ENCODE measurements at regions not wholly inside any gene's neighbourhood (a gene's known extent, or its start where the extent isn't known, plus 50 kb on each side); places are given as distances from the start of the nearest gene placed in this dataset.

DNA sequence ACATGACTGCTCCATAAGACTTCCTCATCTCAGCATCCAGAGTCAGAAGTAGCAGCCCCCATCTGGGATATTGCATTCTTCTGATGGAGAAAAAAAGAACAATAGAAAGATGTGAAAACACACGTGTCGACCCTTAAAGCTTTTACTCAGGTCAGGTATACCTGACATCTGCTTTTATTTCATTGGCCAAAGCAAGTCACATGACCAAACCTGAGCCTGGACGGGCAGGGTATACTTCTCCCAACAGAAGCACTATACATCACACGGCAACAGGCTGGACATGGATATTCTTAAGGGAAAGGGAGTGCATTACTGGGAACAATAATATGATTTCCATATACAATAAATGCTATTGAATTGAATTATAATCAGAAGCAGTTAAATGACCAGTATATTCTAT lies 243.3 kb downstream of the LMO4 start:
- TF ChIP-seq OSR1 (CRISPR knock-in tag; IDR thresholded peaks at IDR 0.05) (no peak), ZNF565 (CRISPR knock-in tag; conservative IDR thresholded peaks at IDR 0.05; ENCODE audit: low read depth) (no peak), ARNTL (CRISPR knock-in tag; IDR thresholded peaks at IDR 0.05; ENCODE audit: borderline replicate concordance, low read depth) (no peak), ZNF70 (CRISPR knock-in tag; IDR thresholded peaks at IDR 0.05) (no peak)
- TF ChIP-seq, protein P1, sequence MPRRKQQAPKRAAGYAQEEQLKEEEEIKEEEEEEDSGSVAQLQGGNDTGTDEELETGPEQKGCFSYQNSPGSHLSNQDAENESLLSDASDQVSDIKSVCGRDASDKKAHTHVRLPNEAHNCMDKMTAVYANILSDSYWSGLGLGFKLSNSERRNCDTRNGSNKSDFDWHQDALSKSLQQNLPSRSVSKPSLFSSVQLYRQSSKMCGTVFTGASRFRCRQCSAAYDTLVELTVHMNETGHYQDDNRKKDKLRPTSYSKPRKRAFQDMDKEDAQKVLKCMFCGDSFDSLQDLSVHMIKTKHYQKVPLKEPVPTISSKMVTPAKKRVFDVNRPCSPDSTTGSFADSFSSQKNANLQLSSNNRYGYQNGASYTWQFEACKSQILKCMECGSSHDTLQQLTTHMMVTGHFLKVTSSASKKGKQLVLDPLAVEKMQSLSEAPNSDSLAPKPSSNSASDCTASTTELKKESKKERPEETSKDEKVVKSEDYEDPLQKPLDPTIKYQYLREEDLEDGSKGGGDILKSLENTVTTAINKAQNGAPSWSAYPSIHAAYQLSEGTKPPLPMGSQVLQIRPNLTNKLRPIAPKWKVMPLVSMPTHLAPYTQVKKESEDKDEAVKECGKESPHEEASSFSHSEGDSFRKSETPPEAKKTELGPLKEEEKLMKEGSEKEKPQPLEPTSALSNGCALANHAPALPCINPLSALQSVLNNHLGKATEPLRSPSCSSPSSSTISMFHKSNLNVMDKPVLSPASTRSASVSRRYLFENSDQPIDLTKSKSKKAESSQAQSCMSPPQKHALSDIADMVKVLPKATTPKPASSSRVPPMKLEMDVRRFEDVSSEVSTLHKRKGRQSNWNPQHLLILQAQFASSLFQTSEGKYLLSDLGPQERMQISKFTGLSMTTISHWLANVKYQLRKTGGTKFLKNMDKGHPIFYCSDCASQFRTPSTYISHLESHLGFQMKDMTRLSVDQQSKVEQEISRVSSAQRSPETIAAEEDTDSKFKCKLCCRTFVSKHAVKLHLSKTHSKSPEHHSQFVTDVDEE (CRISPR knock-in tag; IDR thresholded peaks at IDR 0.05), result no peak
- TF ChIP-seq, protein P2, sequence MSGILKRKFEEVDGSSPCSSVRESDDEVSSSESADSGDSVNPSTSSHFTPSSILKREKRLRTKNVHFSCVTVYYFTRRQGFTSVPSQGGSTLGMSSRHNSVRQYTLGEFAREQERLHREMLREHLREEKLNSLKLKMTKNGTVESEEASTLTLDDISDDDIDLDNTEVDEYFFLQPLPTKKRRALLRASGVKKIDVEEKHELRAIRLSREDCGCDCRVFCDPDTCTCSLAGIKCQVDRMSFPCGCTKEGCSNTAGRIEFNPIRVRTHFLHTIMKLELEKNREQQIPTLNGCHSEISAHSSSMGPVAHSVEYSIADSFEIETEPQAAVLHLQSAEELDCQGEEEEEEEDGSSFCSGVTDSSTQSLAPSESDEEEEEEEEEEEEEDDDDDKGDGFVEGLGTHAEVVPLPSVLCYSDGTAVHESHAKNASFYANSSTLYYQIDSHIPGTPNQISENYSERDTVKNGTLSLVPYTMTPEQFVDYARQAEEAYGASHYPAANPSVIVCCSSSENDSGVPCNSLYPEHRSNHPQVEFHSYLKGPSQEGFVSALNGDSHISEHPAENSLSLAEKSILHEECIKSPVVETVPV (CRISPR knock-in tag; IDR thresholded peaks at IDR 0.05), result no peak
- no peak for ATAC-seq

DNA sequence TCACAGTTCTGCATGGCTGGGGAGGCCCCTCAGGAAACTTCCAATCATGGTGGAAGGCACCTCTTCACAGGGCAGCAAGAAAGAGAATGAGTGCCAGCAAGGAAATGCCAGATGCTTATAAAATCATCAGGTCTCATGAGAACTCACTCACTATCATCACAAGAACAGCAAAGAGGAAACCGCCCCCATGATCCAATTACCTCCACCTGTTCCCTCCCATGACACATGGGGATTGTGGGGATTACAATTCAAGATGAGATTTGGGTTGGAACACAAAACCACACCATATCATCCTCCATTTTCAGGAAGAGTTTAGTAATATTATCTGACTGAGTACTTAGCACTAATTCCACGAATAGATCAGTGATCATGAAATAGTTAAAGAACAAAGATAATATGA lies 244.2 kb downstream of the LMO4 start:
- no peak for ATAC-seq
- TF ChIP-seq ISL1 (CRISPR knock-in tag; IDR thresholded peaks at IDR 0.05) (no peak), ESRRG (CRISPR knock-in tag; IDR thresholded peaks at IDR 0.05) (no peak), SNAI2 (CRISPR knock-in tag; IDR thresholded peaks at IDR 0.05) (no peak), ZFP30 (CRISPR knock-in tag; IDR thresholded peaks at IDR 0.05) (no peak), ZNF70 (CRISPR knock-in tag; IDR thresholded peaks at IDR 0.05) (no peak), GLIS3 (CRISPR knock-in tag; IDR thresholded peaks at IDR 0.05) (no peak), ZNF8 (CRISPR knock-in tag; IDR thresholded peaks at IDR 0.05) (no peak), ZFP3 (CRISPR knock-in tag; IDR thresholded peaks at IDR 0.05) (no peak), OSR1 (CRISPR knock-in tag; IDR thresholded peaks at IDR 0.05) (no peak), ZNF565 (CRISPR knock-in tag; conservative IDR thresholded peaks at IDR 0.05; ENCODE audit: low read depth) (no peak), BACH2 (CRISPR knock-in tag; IDR thresholded peaks at IDR 0.05; ENCODE audit: borderline replicate concordance) (no peak), CSDC2 (CRISPR knock-in tag; IDR thresholded peaks at IDR 0.05) (no peak), TOX (CRISPR knock-in tag; IDR thresholded peaks at IDR 0.05; ENCODE audit: borderline replicate concordance) (no peak), ZC3H10 (CRISPR knock-in tag; IDR thresholded peaks at IDR 0.05) (no peak), RARB (CRISPR knock-in tag; IDR thresholded peaks at IDR 0.05) (no peak)
- TF ChIP-seq, protein P2 (CRISPR knock-in tag; IDR thresholded peaks at IDR 0.05), result no peak
- TF ChIP-seq, protein P3, sequence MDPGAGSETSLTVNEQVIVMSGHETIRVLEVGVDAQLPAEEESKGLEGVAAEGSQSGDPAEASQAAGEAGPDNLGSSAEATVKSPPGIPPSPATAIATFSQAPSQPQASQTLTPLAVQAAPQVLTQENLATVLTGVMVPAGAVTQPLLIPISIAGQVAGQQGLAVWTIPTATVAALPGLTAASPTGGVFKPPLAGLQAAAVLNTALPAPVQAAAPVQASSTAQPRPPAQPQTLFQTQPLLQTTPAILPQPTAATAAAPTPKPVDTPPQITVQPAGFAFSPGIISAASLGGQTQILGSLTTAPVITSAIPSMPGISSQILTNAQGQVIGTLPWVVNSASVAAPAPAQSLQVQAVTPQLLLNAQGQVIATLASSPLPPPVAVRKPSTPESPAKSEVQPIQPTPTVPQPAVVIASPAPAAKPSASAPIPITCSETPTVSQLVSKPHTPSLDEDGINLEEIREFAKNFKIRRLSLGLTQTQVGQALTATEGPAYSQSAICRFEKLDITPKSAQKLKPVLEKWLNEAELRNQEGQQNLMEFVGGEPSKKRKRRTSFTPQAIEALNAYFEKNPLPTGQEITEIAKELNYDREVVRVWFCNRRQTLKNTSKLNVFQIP (CRISPR knock-in tag; IDR thresholded peaks at IDR 0.05; ENCODE audit: borderline replicate concordance, low read depth), result no peak
- TF ChIP-seq, protein P4, sequence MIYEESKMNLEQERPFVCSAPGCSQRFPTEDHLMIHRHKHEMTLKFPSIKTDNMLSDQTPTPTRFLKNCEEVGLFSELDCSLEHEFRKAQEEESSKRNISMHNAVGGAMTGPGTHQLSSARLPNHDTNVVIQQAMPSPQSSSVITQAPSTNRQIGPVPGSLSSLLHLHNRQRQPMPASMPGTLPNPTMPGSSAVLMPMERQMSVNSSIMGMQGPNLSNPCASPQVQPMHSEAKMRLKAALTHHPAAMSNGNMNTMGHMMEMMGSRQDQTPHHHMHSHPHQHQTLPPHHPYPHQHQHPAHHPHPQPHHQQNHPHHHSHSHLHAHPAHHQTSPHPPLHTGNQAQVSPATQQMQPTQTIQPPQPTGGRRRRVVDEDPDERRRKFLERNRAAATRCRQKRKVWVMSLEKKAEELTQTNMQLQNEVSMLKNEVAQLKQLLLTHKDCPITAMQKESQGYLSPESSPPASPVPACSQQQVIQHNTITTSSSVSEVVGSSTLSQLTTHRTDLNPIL (CRISPR knock-in tag; IDR thresholded peaks at IDR 0.05; ENCODE audit: low read depth), result no peak
- TF ChIP-seq, protein P1 (CRISPR knock-in tag; IDR thresholded peaks at IDR 0.05), result no peak
